Chondrocyte (in vitro differentiated cells): ENCODE measurements at regions not wholly inside any gene's neighbourhood (a gene's known extent, or its start where the extent isn't known, plus 50 kb on each side); places are given as distances from the start of the nearest gene placed in this dataset.

Source experiments
- DNase-seq: peaks from one replicate; pipeline ENCODE4 v3.0.0; 2021; ENCODE audit warnings: mixed read lengths, low spot score
- H3K27ac Mint-ChIP-seq: one replicate; pipeline ENCODE4 v1.8.0; 2021; ENCODE audit warnings: mild to moderate bottlenecking, moderate library complexity, mixed read lengths; ENCODE audit not compliant: unreplicated experiment
- H3K27me3 Mint-ChIP-seq: 2 replicates; pipeline ENCODE4 v1.8.0; 2021; ENCODE audit warnings: low read depth, mixed read lengths
- H3K36me3 Mint-ChIP-seq: 2 replicates; pipeline ENCODE4 v1.8.0; 2021; ENCODE audit warnings: low read depth, mixed read lengths
- H3K4me1 Mint-ChIP-seq: 2 replicates; pipeline ENCODE4 v1.8.0; 2021; ENCODE audit warnings: low read depth, mild to moderate bottlenecking, mixed read lengths
- H3K4me3 Mint-ChIP-seq: one replicate; pipeline ENCODE4 v1.8.0; 2021; ENCODE audit warnings: mild to moderate bottlenecking, moderate library complexity, mixed read lengths; ENCODE audit not compliant: unreplicated experiment
- H3K9me3 Mint-ChIP-seq: 2 replicates; pipeline ENCODE4 v1.8.0; 2021; ENCODE audit warnings: low read depth, mixed read lengths
- TF ChIP-seq, protein P1 (sequence below): fragments of 200-600 bp; sonication (generic); IDR thresholded peaks from 2 replicates; pipeline ENCODE4 v1.5.0; 2021; ENCODE audit warnings: antibody characterized with exemption, mild to moderate bottlenecking, moderate library complexity

DNA sequence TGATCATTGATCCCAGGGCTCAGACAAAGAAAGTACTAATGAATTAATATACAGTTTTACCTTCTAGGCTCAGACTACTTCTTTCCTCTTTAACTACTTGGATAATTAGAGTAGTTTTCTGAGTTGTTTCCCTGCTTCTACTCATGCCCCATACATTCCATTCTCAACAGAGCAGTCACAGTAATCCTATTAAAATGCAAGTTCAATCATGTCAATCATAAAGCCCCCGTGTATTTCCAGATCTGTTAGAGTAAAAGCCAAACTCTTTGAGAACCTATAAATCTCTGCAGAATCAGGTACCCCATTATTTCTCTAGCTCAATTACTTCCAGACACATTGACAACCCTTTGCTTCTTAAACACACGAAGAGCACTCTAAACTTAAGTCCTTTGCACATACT, 242.1 kb upstream of the PRMT6 start:
- peaks cover 13% of the 10 kb centered on the region for H3K9me3 Mint-ChIP-seq
- TF ChIP-seq, protein P1, sequence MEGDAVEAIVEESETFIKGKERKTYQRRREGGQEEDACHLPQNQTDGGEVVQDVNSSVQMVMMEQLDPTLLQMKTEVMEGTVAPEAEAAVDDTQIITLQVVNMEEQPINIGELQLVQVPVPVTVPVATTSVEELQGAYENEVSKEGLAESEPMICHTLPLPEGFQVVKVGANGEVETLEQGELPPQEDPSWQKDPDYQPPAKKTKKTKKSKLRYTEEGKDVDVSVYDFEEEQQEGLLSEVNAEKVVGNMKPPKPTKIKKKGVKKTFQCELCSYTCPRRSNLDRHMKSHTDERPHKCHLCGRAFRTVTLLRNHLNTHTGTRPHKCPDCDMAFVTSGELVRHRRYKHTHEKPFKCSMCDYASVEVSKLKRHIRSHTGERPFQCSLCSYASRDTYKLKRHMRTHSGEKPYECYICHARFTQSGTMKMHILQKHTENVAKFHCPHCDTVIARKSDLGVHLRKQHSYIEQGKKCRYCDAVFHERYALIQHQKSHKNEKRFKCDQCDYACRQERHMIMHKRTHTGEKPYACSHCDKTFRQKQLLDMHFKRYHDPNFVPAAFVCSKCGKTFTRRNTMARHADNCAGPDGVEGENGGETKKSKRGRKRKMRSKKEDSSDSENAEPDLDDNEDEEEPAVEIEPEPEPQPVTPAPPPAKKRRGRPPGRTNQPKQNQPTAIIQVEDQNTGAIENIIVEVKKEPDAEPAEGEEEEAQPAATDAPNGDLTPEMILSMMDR: no peak
- no peak overlapping the region for H3K4me3 Mint-ChIP-seq
- H3K27ac Mint-ChIP-seq: no peak overlapping the region
- H3K4me1 Mint-ChIP-seq: no peaks in the 10 kb centered on the region
- H3K36me3 Mint-ChIP-seq: no peaks in the 10 kb centered on the region
- no peak for DNase-seq
- H3K27me3 Mint-ChIP-seq: no peaks in the 10 kb centered on the region

DNA sequence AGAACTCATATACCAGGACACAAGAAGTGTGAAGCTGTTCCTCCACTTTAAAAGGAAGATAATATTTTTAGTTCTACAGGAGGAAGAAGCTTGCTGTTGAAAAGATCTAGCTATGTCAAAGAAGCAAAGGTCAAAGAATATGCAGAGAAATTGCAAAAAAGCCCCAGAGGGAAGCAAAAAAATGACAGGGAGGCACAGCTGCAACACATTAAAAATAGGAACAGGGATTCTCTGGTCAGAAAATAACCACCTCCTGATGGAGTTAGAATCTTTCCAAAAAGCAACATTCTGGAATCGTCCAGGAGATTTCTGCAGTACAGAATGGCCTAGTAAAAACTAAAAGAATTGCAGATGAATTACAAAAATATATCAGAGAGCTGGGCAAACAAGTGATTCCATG, 238.9 kb upstream of the PRMT6 start:
- Mint-ChIP-seq H3K36me3 (no peaks in the 10 kb centered on the region), H3K27ac (no peak overlapping the region), H3K4me1 (no peaks in the 10 kb centered on the region), H3K4me3 (no peak overlapping the region), H3K9me3 (peaks cover 11% of the 10 kb centered on the region), H3K27me3 (no peaks in the 10 kb centered on the region)
- TF ChIP-seq, protein P1: no peak
- DNase-seq: no peak

DNA sequence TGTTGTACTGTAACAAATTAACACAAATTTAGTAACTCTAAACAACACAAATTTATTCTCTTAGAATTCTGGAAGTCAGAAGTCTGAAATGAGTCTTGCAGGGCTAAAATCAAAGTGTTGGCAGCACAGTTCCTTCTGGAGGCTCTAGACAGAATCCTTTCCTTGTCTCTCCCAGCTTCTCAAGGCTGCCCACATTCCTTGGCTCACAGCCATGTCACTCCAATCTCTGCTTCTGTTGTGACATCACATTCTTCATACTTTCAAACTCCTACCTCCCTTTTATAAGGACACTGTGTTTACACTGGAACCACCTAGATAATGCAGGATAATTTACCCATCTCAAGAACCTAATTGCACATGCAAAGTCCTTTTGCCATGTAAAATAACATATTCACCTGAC, 225.0 kb upstream of the PRMT6 start:
- Mint-ChIP-seq H3K27me3 (no peaks in the 10 kb centered on the region), H3K36me3 (no peaks in the 10 kb centered on the region), H3K27ac (no peak overlapping the region), H3K4me1 (no peaks in the 10 kb centered on the region), H3K4me3 (no peak overlapping the region), H3K9me3 (peaks cover 5% of the 10 kb centered on the region)
- DNase-seq: no peak
- TF ChIP-seq, protein P1: no peak

DNA sequence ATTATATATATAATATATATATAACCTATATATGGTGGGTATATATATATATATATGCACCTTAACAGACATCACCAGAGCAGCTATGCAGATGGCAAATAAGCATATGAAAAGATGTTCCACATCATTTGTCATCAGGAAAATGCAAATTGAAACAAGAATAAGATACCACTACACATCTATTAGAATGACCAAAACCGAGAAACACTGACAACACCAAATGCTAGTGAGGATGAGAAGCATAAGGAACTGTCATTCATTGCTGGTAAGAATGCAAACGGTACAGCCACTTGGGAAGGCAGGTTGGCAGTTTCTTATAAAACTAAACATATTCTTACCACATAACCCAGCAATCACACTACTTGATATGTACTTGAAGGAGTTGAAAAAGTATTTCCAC, 219.8 kb upstream of the PRMT6 start:
- no peak for DNase-seq
- Mint-ChIP-seq H3K36me3 (no peaks in the 10 kb centered on the region), H3K4me1 (no peaks in the 10 kb centered on the region), H3K27me3 (no peaks in the 10 kb centered on the region), H3K27ac (no peak overlapping the region), H3K4me3 (no peak overlapping the region), H3K9me3 (no peaks in the 10 kb centered on the region)
- TF ChIP-seq, protein P1: no peak

DNA sequence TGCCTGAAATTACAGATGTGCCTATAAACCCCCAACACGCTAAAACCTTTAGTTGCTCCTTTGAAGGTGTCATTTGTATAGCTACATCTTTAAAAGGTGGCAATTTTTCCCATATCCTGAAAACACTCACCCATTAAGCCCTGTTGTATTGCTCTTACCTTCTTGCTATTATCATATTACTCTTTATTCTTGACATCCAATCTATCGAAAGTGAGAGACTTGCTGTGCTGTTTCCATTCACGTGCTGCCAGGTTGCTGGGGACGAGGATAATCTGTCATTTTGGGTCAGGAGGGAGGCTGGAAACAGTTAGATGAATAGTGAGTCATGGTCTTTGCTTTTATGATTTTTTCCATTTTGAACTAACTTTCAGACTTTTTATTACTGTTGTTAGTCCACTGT, 213.0 kb upstream of the PRMT6 start:
- H3K9me3 Mint-ChIP-seq: no peaks in the 10 kb centered on the region
- TF ChIP-seq, protein P1: no peak
- H3K36me3 Mint-ChIP-seq: no peaks in the 10 kb centered on the region
- no peaks in the 10 kb centered on the region for H3K27me3 Mint-ChIP-seq
- DNase-seq: no peak
- no peaks in the 10 kb centered on the region for H3K4me1 Mint-ChIP-seq
- no peak overlapping the region for H3K4me3 Mint-ChIP-seq
- H3K27ac Mint-ChIP-seq: no peak overlapping the region
